ENCODE measurements at regions not wholly inside any gene's neighbourhood (a gene's known extent, or its start where the extent isn't known, plus 50 kb on each side); places are given as distances from the start of the nearest gene placed in this dataset.

DNA sequence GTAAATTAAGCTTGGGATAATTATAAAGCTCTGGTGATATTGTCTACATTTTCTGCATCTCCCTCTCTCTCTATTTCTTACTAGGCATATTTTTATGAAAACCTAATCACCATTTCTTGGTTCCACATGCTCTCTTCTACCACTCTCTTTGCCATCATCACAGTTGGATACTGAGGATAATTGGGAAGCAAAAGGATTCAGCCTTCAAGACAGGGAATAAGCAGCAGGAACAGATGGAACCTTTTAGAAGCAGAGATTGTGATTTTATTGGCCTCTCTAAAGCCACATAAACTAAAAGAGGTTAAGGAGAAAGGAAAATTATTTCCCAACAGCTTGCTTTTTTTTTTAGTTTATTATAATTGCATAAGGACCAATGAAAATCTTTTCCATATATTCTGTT lies 226.3 kb upstream of the SPHKAP start:
- no peak overlapping the region for H3K9ac ChIP-seq (ENCODE audit: low read depth in 1 of 2, low read length in 2 of 2)
- no peaks in the 10 kb centered on the region for H3K36me3 ChIP-seq (ENCODE audit: control insufficient read depth in 4 of 4, insufficient read depth in 3 of 4, low read depth in 1 of 4, low read length in 3 of 4)
- H3K9me3 ChIP-seq (ENCODE audit: control insufficient read depth in 4 of 4, low read length in 3 of 4) = no peaks in the 10 kb centered on the region
- no peak overlapping the region for H3K27ac ChIP-seq (ENCODE audit: low read depth in 1 of 2, low read length in 2 of 2)
- DNase-seq (ENCODE audit: low spot score) = no peak
- H3K4me3 ChIP-seq (ENCODE audit: low read depth in 1 of 3, low read length in 3 of 3) = no peak overlapping the region
- TF ChIP-seq, protein P1, sequence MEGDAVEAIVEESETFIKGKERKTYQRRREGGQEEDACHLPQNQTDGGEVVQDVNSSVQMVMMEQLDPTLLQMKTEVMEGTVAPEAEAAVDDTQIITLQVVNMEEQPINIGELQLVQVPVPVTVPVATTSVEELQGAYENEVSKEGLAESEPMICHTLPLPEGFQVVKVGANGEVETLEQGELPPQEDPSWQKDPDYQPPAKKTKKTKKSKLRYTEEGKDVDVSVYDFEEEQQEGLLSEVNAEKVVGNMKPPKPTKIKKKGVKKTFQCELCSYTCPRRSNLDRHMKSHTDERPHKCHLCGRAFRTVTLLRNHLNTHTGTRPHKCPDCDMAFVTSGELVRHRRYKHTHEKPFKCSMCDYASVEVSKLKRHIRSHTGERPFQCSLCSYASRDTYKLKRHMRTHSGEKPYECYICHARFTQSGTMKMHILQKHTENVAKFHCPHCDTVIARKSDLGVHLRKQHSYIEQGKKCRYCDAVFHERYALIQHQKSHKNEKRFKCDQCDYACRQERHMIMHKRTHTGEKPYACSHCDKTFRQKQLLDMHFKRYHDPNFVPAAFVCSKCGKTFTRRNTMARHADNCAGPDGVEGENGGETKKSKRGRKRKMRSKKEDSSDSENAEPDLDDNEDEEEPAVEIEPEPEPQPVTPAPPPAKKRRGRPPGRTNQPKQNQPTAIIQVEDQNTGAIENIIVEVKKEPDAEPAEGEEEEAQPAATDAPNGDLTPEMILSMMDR (IDR thresholded peaks at IDR 0.05; ENCODE audit: low read depth, low read length, missing input control) = no peak
- no peak for TF ChIP-seq HNF4A (conservative IDR thresholded peaks at IDR 0.05)
- TF ChIP-seq, protein P2, sequence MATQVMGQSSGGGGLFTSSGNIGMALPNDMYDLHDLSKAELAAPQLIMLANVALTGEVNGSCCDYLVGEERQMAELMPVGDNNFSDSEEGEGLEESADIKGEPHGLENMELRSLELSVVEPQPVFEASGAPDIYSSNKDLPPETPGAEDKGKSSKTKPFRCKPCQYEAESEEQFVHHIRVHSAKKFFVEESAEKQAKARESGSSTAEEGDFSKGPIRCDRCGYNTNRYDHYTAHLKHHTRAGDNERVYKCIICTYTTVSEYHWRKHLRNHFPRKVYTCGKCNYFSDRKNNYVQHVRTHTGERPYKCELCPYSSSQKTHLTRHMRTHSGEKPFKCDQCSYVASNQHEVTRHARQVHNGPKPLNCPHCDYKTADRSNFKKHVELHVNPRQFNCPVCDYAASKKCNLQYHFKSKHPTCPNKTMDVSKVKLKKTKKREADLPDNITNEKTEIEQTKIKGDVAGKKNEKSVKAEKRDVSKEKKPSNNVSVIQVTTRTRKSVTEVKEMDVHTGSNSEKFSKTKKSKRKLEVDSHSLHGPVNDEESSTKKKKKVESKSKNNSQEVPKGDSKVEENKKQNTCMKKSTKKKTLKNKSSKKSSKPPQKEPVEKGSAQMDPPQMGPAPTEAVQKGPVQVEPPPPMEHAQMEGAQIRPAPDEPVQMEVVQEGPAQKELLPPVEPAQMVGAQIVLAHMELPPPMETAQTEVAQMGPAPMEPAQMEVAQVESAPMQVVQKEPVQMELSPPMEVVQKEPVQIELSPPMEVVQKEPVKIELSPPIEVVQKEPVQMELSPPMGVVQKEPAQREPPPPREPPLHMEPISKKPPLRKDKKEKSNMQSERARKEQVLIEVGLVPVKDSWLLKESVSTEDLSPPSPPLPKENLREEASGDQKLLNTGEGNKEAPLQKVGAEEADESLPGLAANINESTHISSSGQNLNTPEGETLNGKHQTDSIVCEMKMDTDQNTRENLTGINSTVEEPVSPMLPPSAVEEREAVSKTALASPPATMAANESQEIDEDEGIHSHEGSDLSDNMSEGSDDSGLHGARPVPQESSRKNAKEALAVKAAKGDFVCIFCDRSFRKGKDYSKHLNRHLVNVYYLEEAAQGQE (IDR thresholded peaks at IDR 0.05) = no peak
- no peak for TF ChIP-seq EGR1 (IDR thresholded peaks at IDR 0.05; ENCODE audit: low read depth in 2 of 2)
- no peak for TF ChIP-seq NR2F2 (IDR thresholded peaks at IDR 0.05)
- TF ChIP-seq, protein P3, sequence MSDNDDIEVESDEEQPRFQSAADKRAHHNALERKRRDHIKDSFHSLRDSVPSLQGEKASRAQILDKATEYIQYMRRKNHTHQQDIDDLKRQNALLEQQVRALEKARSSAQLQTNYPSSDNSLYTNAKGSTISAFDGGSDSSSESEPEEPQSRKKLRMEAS (IDR thresholded peaks at IDR 0.05) = no peak
- TF ChIP-seq TAF1 (conservative IDR thresholded peaks at IDR 0.05) = no peak
- TF ChIP-seq JUND (IDR thresholded peaks at IDR 0.05) = no peak
- TF ChIP-seq SP1 (IDR thresholded peaks at IDR 0.05) = no peak
- TF ChIP-seq YY1 (IDR thresholded peaks at IDR 0.05) = no peak
- no peaks in the 10 kb centered on the region for H3K4me1 ChIP-seq (ENCODE audit: control insufficient read depth in 4 of 4, insufficient read depth in 4 of 4, low read length in 3 of 4)
- no peaks in the 10 kb centered on the region for H3K27me3 ChIP-seq (ENCODE audit: control insufficient read depth in 4 of 4, insufficient read depth in 4 of 4, low read length in 3 of 4)

DNA sequence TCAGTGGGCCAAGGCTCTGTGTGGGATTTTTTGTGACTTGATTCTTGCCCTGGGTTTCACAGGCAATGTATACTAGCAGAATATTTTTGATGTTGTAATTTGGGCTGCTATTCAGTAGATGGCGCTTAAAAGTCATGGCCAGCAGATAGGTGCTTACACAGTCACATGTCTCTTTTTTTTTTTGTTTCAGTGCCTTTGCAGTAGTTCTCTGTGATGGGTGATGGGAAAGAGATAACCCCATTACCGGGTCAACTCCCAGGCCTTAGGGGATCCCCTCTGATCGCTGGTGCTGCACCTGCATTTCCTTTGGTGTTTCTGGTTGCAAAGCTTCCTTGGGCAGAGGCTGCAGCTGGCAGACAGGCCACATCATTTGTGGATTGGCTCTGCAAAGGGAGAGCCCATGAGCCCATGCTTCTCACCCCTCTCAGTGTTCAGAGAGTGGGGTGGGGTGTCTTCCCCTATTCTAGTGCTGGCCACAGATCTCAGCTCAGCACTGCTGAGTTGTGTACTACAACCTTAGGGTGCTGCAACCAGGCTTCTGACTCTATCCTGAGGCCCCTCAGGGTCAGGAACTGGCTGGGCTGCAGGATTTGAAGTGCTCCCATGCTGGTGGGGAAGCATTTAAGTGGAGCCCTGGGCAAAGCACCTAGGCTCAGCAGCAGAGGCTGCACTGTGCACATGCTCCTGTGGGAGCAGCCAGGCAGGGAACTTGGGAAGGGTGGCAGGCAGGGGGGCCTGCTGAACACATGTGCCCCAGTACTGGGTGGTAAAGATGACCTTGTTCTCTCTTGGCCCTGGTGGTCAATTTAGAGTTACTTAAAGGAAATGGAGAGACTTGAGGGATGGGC lies 219.8 kb upstream of the SPHKAP start:
- TF ChIP-seq, protein P1 (IDR thresholded peaks at IDR 0.05; ENCODE audit: low read depth, low read length, missing input control) = peak; percentile 11
- TF ChIP-seq RAD21 (IDR thresholded peaks at IDR 0.05) (peak; percentile 41 to 48), EGR1 (IDR thresholded peaks at IDR 0.05; ENCODE audit: low read depth in 2 of 2) (no peak), FOXA1 (IDR thresholded peaks at IDR 0.05) (no peak)
- no peaks in the 10 kb centered on the region for H3K27me3 ChIP-seq (ENCODE audit: control insufficient read depth in 4 of 4, insufficient read depth in 4 of 4, low read length in 3 of 4)
- 63% methylated on average over 3 of the region's 3 CpGs for WGBS
- no peak for DNase-seq (ENCODE audit: low spot score)
- no peak overlapping the region for H3K27ac ChIP-seq (ENCODE audit: low read depth in 1 of 2, low read length in 2 of 2)
- H3K9ac ChIP-seq (ENCODE audit: low read depth in 1 of 2, low read length in 2 of 2) = no peak overlapping the region
- no peaks in the 10 kb centered on the region for H3K36me3 ChIP-seq (ENCODE audit: control insufficient read depth in 4 of 4, insufficient read depth in 3 of 4, low read depth in 1 of 4, low read length in 3 of 4)
- H3K4me3 ChIP-seq (ENCODE audit: low read depth in 1 of 3, low read length in 3 of 3) = peak overlapping the region in 1 of 3 donors; percentile 13
- H3K4me1 ChIP-seq (ENCODE audit: control insufficient read depth in 4 of 4, insufficient read depth in 4 of 4, low read length in 3 of 4) = no peaks in the 10 kb centered on the region
- peaks cover 0 to 4% (median 2%) of the 10 kb centered on the region in 4 donors for H3K9me3 ChIP-seq (ENCODE audit: control insufficient read depth in 4 of 4, low read length in 3 of 4)

All from liver (tissue), 8 donors.